GM18517 (cell line): ENCODE measurements at regions not wholly inside any gene's neighbourhood (a gene's known extent, or its start where the extent isn't known, plus 50 kb on each side); places are given as distances from the start of the nearest gene placed in this dataset.
"Not testable (repeated sequence)": the region's sequence is repeated elsewhere in the genome, so short reads cannot be mapped to it uniquely, and the experiment has no call there.

ENCODE experiments used
- ATAC-seq: cut with Tn5 transposase; IDR thresholded peaks from one replicate; pipeline ENCODE4 v1.9.1; 2021; ENCODE audit warnings: mild to moderate bottlenecking, moderate library complexity; ENCODE audit not compliant: unreplicated experiment

DNA sequence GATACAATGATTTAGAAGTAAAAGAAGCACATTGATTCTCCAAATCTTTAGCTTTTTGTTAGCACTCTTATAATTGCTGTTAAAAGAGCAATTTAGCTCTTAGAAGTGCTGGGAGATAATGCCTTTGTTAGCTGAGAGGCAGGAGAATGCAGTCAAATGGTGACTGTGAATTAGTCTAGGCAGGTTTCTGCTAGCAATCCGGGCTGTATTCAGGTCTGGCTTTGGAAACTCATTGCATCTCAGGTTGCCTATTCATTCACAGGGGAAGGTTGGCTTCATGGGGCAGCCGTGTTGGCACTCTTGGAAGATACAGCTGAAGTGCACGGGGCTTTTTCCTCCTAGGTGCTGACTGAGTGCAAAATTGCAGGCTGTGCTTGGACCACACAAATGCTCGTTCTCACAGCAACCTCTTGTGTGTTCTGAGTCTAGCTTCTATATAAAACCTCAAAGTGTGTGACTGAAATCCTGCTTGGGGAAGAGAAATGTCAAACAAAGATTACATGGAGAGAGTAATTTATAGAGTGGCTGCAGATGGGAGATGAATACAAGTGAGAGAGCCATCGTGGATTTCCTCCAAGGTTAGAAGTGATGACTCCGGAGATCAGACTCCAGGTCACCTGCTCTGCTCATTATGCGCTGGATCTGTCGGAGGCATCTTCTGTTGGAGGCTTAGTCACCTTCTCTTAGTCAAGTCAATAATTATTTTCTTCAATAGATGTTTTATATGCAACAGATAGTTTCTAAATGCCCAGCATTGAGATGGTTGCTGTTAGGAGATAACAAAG is 167.8 kb downstream of the PMAIP1 start:
- ATAC-seq = no peak

DNA sequence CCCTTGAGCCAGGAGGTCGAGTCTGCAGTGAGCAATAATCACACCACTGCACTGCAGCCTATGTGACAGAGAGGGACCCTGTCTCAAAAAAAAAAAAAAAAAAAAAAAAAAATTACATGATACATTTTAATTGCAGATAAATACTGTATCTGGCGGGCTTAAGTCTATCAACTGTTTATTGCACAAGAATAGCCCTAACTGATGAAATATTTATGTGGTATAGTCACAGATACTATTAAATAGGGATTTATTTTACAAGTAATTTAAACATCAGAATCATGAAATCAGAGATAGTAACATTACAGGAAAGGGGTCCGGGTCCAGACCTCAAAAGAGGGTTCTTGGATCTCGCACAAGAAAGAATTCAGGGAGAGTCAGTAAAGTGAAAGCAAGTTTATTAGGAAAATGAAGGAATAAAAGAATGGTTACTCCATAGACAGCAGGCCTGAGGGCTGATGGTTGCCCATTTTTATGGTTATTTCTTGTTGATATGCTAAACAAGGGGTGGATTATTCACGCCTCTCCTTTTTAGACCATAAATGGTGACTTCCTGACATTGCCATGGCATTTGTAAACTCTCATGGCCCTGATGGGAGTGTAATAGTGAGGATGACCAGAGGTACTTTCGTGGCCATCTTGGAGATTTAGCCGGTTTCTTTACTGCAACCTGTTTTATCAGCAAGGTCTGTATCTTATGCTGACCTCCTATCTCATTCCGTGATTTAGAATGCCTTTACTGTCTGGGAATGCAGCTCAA is 166.6 kb downstream of the PMAIP1 start:
- no peak for ATAC-seq

DNA sequence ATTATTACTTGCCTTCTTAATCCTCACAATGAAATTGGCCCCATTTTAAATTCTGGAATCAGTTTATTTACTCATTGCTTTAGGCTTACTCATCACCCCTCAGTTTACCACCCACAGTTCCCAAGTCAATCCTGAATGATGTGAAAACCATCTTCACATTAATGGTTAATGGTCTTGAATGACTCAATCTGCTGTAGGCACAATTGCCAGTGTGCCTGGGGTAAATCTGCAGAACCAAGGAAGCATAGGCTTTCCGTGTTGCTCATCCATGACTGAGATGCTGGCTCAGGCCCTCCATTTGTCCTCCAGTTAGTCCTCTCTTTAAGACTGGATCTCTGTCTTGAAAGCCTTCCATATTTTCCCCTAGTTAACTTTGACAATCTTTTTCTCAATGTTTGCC is 164.5 kb downstream of the PMAIP1 start:
- no peak for ATAC-seq

DNA sequence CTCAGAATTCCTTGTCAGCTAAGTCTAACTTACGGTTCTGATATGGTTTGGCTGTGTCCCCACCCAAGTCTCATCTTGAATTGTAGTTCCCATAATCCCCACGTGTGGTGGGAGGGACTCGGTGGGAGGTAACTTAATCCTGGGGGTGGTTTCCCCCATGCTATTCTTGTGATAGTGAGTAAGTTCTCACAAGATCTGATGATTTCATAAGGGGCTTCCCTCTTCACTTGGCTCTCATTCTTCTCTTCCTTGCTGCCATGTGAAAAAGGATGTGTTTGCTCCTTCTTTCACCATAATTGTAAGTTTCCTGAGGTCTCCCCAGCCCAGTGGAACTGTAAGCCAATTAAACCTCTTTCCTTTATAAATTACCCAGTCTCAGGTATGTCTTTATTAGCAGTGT is 163.0 kb downstream of the PMAIP1 start:
- ATAC-seq = not testable (repeated sequence)

DNA sequence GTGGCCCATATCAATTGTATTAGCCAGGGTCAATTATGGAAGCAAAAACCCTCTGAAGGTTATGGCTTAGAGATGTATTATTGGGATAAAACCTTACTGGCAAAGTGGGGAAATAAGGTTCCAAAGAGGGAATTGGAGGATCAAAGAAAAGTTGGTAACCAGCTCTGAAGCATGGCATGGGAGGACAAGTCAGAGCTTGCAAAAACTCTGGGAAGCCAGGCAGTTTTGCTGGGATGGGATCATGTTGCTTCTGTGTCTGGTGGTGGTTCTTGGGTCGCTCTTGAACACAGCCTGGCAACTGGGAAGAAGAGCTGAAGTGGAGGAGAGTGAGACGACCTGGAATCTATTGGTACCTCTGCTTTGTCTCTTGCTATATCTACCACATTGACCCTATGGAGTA is 162.6 kb downstream of the PMAIP1 start:
- no peak for ATAC-seq

DNA sequence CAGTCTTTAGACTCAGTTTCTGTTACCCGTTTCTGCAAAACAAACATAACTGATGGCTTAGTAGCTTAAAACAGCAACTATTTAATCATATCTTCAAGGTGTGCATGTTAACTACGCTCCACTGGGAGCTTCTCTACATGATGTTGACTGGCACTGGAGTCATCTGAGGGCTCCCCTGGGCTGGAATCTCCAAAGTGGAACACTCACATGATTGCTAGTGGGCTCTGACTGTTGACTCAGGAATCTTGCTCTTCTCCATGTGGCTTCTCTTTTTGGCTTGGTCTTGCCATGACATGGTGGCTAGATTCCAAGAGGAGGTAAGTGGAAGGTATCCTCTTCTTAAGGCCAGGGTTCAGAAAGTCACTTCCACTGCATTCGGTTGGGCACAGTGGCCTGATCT is 160.8 kb downstream of the PMAIP1 start:
- no peak for ATAC-seq

DNA sequence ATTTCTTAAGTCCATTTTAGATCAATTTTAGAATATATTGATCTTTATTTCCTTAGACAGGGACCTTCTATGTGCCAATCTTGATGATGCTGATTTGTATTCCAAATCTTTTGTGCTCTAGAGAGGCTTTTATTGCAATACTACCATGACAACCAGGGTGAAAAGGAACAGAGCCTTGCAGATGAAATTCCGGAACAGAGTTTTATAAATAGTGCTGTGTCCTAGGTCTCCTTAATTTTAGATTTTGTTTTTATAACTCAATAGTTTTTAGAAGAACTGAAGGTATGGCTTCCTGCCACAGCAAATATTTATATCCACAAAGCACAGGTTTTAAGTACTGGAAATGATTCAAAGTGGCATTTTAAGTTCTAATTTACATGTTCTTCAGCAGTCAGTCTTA is 160.2 kb downstream of the PMAIP1 start:
- no peak for ATAC-seq

DNA sequence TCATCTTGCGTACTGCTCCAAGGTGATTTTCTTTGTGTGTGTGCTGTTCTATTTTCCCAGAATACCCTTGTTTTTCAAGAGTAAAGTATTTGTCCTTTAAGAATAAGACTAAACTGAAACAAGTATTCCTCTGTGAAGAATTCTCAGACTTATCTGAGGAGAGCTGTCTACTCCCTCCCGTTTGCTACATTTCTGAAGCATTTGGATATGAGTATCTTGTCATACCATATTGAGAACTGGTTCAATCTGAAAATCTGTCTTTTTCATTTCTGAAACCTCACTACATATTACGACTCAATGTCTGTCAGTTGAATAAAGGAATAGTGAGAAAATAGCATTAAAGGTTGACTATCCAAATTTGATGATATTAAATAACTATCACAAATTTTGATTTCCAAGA is 159.4 kb downstream of the PMAIP1 start:
- no peak for ATAC-seq

DNA sequence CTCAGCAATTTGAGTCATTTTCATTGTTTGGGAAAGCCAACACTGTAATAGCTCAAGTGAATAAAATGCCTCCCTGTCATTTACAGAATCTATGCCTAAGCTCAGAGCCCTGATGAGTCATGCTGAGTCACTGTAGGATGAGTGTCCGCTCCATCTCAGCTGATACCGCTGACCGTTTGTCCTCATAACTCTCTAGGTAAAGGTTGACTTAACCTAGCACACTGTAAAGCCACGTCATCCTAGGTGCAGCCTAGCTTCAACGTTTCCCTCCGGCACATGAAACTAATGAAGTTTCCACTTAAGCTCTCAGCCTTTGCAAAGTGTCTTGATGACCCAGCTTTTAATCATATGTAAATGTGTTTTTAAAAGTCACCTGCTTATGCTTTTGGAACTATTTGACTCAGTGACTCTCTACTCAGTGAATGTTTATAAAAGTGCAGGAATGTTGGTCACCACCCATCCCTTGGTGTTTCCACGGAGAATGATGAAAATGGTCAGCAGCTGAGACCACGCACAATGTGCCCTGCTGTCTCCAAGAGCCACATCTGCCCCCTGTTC is 154.0 kb downstream of the PMAIP1 start:
- ATAC-seq = no peak

DNA sequence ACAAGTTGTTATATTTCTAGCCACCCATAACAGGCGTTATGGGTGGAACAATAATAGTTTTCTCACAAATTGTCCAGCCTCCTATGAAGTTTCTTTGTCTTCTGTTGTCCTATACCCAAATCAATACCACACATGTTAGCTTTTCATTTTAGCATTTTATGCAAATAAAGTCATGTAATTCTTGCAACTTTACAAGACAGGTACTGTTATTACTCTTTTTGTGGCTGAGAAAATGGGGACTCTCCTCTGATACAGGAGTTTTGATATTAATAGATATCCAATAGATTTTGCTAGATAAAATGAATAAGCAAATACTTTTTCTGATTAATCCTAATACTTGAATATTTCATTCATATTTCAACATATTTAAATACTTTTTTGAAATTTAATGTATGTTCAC is 151.0 kb downstream of the PMAIP1 start:
- no peak for ATAC-seq

DNA sequence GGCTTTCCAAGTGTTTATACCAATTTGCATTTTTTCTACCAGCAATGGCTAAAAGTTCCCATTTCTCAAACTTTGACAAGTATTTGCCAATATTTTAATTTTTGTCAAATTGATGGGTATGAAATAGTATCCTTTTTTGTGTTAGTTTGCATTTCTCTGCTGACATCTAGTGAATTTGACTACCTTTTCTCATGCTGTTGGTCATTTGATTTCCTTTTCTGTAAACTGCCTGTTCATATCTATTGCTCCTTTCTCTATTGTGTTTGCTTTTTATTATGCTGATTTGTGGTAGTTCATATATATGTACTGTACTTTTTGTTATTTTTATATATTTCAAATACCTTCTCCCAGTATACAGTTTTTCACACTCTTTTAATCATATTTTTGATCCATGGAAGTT is 149.4 kb downstream of the PMAIP1 start:
- no peak for ATAC-seq

DNA sequence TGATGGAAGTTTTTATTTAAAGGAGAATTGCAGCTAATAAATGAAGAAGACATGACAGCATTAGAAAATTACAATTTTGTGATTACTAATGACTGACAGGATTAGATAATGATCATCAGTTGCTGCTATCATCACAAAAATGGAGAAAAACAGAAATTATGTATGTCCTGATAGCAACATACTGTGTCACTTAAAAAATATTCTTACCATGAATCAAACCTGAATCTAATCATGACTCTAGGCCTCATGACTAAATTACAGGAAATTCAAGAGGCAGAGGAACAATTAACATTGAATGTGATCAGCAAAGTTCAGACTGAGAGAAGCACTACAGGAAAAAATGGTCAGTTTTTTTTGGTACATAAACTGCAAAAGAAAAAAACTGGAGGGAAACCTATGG is 147.8 kb downstream of the PMAIP1 start:
- ATAC-seq = no peak

DNA sequence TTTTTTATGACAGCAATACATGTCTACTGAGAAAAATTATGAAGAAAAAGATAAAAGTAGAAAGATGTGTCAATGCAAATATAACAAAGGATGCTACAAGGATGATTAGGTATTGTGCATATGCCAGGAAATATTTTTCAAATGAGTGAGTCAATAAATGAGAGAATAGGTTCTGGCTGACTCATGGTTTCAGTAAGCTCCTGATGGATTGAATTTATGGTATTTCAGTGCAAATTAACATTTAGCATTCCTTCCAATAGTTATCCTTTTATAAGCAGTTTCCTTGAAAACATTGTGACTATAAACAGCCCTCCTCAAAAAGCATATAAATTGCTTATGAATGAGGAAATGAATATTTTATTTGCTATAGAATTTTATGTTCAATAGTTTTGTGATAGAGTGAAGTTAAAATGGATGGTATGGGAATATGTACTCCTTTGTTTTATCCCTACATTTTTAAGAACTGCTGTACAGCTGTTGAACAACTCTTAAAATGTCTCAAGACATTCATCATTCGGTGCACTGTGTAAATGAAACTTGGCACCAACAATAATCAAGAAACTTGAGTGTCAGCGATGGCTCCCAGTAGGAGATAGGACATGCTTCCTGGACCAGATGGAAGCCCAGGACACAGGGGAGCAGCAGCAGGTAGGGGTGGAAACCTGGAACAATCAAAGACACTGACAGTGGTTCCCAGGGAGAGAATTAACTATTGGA is 144.7 kb downstream of the PMAIP1 start:
- no peak for ATAC-seq

DNA sequence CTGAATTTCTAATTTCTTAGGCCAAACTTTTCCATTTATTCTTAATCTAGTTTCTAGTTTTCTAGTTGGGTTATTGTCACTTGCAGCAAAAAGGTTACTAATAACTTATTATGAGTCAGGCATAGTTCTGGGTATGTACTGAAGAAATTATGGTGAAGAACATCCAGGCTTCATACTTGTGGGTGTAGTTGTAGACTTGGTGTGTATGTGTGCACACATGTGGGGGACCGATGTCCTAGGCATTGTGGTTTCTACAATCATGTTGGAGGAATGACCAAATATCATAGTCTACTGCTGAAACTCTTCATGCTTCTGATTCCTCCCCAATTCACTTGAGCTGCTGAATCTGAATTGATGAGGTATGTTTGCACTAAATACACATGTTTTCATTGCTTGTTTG is 141.2 kb downstream of the PMAIP1 start:
- no peak for ATAC-seq

DNA sequence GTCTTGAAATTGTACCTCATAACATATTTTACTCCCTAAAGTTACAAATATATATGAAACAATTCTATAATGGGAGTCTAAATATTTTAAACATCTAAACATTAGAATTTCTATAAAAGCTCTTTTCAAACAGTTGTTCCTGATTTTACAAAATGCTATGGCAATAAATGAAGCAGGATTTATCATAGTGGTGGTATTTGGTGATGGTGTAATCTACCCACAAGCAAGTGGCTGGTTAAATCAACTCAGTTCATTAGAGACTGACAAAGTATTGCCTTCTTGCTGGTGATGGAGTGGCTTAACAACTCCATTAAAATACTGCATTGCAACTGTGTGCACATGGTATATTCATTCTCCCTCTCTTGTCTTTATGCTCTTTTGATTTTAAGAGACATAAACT is 138.9 kb downstream of the PMAIP1 start:
- no peak for ATAC-seq

DNA sequence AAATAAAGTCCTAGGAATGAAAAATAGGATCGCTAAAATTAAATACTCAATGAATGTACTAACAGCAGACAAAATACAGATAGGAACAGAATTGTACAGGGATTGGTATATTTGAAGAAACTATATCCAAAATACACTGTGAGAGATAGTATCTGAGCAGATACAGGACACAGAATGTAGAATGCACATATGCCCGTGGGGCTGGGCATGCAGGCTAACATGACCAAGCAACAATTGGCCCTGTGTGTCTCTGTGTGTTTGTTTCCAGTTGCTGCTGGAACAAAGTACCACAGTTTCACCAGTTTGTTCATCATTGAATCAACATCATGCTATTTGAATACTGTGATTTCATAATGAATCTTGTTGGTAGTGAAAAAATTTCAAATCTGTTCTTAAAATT is 127.6 kb downstream of the PMAIP1 start:
- no peak for ATAC-seq

DNA sequence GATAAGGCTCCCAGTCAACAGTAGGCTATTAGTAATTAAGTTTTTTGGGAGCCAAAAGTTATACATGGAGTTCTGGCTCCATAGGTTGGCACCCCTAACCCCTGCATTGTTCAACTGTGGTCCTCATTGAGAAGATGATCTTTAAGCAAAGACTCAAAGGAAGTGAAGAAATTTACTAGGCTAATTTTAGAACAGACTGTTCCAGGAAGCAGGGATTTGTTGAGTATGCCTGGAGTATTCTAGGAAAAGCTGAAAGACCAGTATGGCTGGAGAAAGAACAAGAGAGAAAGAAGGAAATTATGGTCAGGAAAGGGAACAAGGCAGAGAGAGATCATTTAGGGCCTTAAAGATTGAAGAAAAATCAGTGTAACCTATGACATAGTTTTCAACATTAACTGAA is 125.1 kb downstream of the PMAIP1 start:
- no peak for ATAC-seq

DNA sequence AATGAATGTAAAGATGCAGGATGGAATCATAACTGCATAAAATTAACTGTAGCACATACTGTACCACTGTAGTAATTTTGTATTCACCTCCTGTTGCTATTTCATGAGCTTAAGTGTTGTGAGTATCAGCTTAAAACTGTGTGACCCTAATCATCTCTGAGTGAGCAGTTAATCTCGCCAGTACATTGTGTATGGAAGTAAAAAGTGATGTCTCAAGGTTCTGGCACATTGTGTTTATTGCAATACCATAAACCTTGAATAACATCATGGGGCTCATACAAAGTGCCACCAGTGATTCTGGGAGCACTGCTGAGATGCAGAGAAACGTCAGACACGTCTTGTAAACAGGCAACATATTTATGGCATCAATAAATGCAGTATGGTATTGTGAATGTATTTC is 124.5 kb downstream of the PMAIP1 start:
- no peak for ATAC-seq

DNA sequence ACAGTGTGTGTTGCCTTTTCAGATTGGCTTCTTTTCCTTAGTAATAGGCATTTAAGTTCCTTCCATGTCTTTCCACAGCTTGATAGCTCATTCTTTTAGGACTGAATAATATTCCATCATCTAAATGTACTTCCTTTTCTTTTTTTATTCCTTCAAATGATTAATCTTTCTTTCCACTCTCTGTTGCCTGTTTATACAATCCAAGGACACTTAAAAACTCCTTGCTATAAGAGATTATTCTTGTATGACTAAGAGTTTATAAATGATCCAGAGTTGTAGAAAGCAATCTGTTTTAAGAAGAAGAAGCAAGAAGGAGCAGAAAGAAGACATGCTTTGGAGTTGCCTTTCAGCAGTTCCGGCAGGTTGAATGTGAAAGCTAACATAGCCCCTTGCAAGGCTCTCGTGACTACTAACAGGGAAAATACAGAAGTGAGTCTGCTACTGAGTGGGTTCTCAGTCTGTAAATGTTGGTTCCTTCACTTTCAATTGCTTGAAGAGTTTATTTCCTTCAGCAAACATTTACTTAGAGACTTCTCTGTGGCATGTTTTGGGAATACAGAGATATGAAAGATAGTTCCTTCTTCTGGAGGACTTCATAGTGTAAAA is 123.0 kb downstream of the PMAIP1 start:
- ATAC-seq = no peak

DNA sequence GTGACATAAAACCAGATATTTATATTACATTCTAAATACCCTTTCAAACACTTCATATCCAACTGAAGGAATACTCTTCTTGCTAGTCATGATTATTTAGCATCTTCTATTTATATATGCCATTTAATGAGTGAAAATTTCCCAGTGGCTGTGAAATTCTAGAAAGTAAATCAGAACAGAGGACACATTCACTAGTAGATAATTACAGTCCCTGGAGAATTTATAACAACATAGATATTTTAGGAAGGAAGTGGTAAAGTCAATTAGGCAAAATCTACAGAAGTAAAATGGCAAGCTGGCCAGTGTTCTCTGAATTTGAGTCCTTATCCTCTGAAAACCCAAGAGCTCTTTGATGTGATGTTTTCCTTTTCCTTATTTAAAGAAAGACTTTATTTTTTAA is 121.8 kb downstream of the PMAIP1 start:
- ATAC-seq = no peak
